PC-3 (cell line): ENCODE measurements at regions not wholly inside any gene's neighbourhood (a gene's known extent, or its start where the extent isn't known, plus 50 kb on each side); places are given as distances from the start of the nearest gene placed in this dataset.

ENCODE experiments used
- ATAC-seq: fragments of 200-7000 bp; cut with Tn5 transposase; 2 replicates; pipeline ENCODE4 v1.9.1; 2020; ENCODE audit warnings: mild to moderate bottlenecking, moderate library complexity
- BruUV-seq: library from RNA; stranded (reverse); fragments of 400-500 nt; replicated peaks from 2 replicates; lab custom pipeline; 2021; lab: Mats Ljungman, UMichigan
- CTCF ChIA-PET: fragments of 300-600 bp; sonication (Branson Sonifier 250); formaldehyde crosslinking; loops from one replicate; lab custom pipeline; 2022; ENCODE audit warnings: antibody characterized with exemption; lab: Charles Lee
- POLR2A ChIA-PET: fragments of 300-600 bp; sonication (Branson Sonifier 250); formaldehyde crosslinking; loops from one replicate; lab custom pipeline; 2022; ENCODE audit warnings: antibody characterized with exemption; ENCODE audit not compliant: unreplicated experiment; lab: Charles Lee
- DNase-seq: peaks from one replicate; pipeline ENCODE4 v3.0.0-alpha.2; 2015
- H2AFZ ChIP-seq: fragments of 300-600 bp; sonication (generic); 2 replicates; pipeline ENCODE4 v1.6.0; 2016; ENCODE audit warnings: antibody characterized with exemption, low read length
- H3F3A ChIP-seq: fragments of 300-600 bp; sonication (generic); one replicate; pipeline ENCODE4 v1.6.0; 2017; ENCODE audit warnings: antibody characterized with exemption, low read length, control low read depth, mild to moderate bottlenecking; ENCODE audit not compliant: unreplicated experiment
- H3K27ac ChIP-seq: fragments of 300-600 bp; sonication (generic); 2 replicates; pipeline ENCODE4 v1.5.1; 2016; ENCODE audit warnings: mild to moderate bottlenecking, low read length
- H3K27me3 ChIP-seq: fragments of 300-600 bp; sonication (generic); 2 replicates; pipeline ENCODE4 v1.6.1; 2016; ENCODE audit warnings: low read length, mixed read lengths
- H3K36me3 ChIP-seq: fragments of 300-600 bp; sonication (generic); 2 replicates; pipeline ENCODE4 v1.6.1; 2016; ENCODE audit warnings: low read depth, mixed run types, low read length, mixed read lengths
- H3K4me1 ChIP-seq: fragments of 300-600 bp; sonication (generic); 2 replicates; pipeline ENCODE4 v1.5.1; 2016; ENCODE audit warnings: low read length; ENCODE audit not compliant: insufficient read depth
- H3K4me2 ChIP-seq: fragments of 300-600 bp; sonication (generic); 2 replicates; pipeline ENCODE4 v1.6.0; 2016; ENCODE audit warnings: low read length
- H3K4me3 ChIP-seq: fragments of 300-600 bp; sonication (generic); 2 replicates; pipeline ENCODE4 v1.5.1; 2016; ENCODE audit warnings: mild to moderate bottlenecking, low read length, mixed read lengths
- H3K79me2 ChIP-seq: fragments of 300-600 bp; sonication (generic); 2 replicates; pipeline ENCODE4 v1.6.1; 2017; ENCODE audit warnings: low read length, mixed read lengths
- H3K9ac ChIP-seq: fragments of 300-600 bp; sonication (generic); 2 replicates; pipeline ENCODE4 v1.6.0; 2016; ENCODE audit warnings: mild to moderate bottlenecking, low read length
- H3K9me2 ChIP-seq: fragments of 300-600 bp; sonication (generic); replicated peaks from 2 replicates; pipeline ENCODE4 v1.6.1; 2016; ENCODE audit warnings: mixed run types, low read length, mixed read lengths
- H3K9me3 ChIP-seq: fragments of 300-600 bp; sonication (generic); 2 replicates; pipeline ENCODE4 v1.6.1; 2016; ENCODE audit warnings: low read length, mixed read lengths
- H4K20me1 ChIP-seq: fragments of 300-600 bp; sonication (generic); 2 replicates; pipeline ENCODE4 v1.6.1; 2016; ENCODE audit warnings: low read length, mixed read lengths
- CTCF ChIP-seq: fragments of 300-600 bp; sonication (generic); conservative IDR thresholded peaks from 2 replicates; pipeline ENCODE4 v1.5.1; 2017; ENCODE audit warnings: antibody characterized with exemption, low read depth, mild to moderate bottlenecking, low read length
- EZH2 ChIP-seq: fragments of 300-600 bp; sonication (generic); IDR thresholded peaks from one replicate; pipeline ENCODE4 v1.6.1; 2017; ENCODE audit warnings: antibody characterized with exemption, mild to moderate bottlenecking, low read length; ENCODE audit not compliant: unreplicated experiment
- EZH2phosphoT487 ChIP-seq: fragments of 300-600 bp; sonication (generic); IDR thresholded peaks from 2 replicates; pipeline ENCODE4 v1.6.1; 2018; ENCODE audit warnings: mild to moderate bottlenecking, antibody characterized with exemption, low read length, borderline replicate concordance
- intact Hi-C: fragments of 100-400 bp; cut with micrococcal nuclease; formaldehyde crosslinking; loops from 2 replicates; pipeline ENCODE4 v1.9.0; 2023

GRCh38 chr5:10126900-10127299 is 122.8 kb downstream of the ATPSCKMT start:
- Histone ChIP-seq H3K9me3 (no peaks in the 10 kb centered on the region), H3K27ac (no peak overlapping the region), H3K4me1 (no peaks in the 10 kb centered on the region), H3K79me2 (no peaks in the 10 kb centered on the region), H4K20me1 (no peaks in the 10 kb centered on the region), H3K4me3 (no peak overlapping the region), H3K9ac (no peak overlapping the region), H3K36me3 (no peaks in the 10 kb centered on the region), H3K9me2 (no peaks in the 10 kb centered on the region), H2AFZ (no peak overlapping the region), H3K4me2 (no peak overlapping the region), H3F3A (no peaks in the 10 kb centered on the region), H3K27me3 (no peaks in the 10 kb centered on the region)
- POLR2A ChIA-PET, result no interaction called here
- TF ChIP-seq EZH2phosphoT487 (no peak), CTCF (no peak), EZH2 (no peak)
- intact Hi-C loops, result no loop called here
- ATAC-seq (no peak), DNase-seq (no peak)
- BruUV-seq, result no TSS peak
- CTCF ChIA-PET, result no interaction called here

DNA sequence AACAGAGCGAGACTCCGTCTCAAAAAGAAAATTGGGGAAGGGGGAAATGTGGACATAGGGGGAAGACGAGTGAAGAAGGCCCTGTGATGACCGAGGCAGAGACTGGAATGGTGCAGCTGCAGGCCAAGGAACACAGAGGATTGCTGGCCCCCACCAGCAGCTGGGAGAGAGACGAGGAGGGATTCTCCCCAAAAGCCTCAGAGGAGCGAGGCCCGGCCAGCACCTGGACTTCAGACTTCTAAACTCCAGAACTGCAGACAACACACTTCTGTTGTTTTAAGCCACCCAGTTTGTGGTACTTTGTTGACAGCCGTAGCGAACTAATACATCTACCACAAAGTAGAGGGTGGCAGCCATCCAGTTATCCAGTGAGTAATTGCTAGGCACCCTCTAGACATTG is 124.6 kb downstream of the ATPSCKMT start:
- ATAC-seq (no peak), DNase-seq (no peak)
- no peak overlapping the region for H3K9ac ChIP-seq
- H3K36me3 ChIP-seq, result no peaks in the 10 kb centered on the region
- no peak overlapping the region for H3K27ac ChIP-seq
- no peaks in the 10 kb centered on the region for H4K20me1 ChIP-seq
- H3K9me2 ChIP-seq, result no peaks in the 10 kb centered on the region
- H3K79me2 ChIP-seq, result no peaks in the 10 kb centered on the region
- ChIA-PET POLR2A (no interaction called here), CTCF (no interaction called here)
- no peaks in the 10 kb centered on the region for H3K9me3 ChIP-seq
- TF ChIP-seq CTCF (no peak), EZH2 (no peak), EZH2phosphoT487 (no peak)
- intact Hi-C loops, result no loop called here
- H3F3A ChIP-seq, result no peaks in the 10 kb centered on the region
- H3K4me2 ChIP-seq, result no peak overlapping the region
- H3K27me3 ChIP-seq, result no peaks in the 10 kb centered on the region
- no peaks in the 10 kb centered on the region for H3K4me1 ChIP-seq
- no peak overlapping the region for H3K4me3 ChIP-seq
- BruUV-seq, result no TSS peak
- H2AFZ ChIP-seq, result no peak overlapping the region

GRCh38 chr5:10124287-10124686 is 125.4 kb downstream of the ATPSCKMT start:
- DNase-seq (no peak), ATAC-seq (no peak)
- BruUV-seq, result no TSS peak
- no peak overlapping the region for H3K4me2 ChIP-seq
- H3F3A ChIP-seq, result no peaks in the 10 kb centered on the region
- no peaks in the 10 kb centered on the region for H3K9me2 ChIP-seq
- TF ChIP-seq CTCF (no peak), EZH2 (no peak), EZH2phosphoT487 (no peak)
- POLR2A ChIA-PET, result no interaction called here
- H3K27ac ChIP-seq, result no peak overlapping the region
- CTCF ChIA-PET, result no interaction called here
- H3K4me1 ChIP-seq, result no peaks in the 10 kb centered on the region
- no peaks in the 10 kb centered on the region for H3K36me3 ChIP-seq
- H4K20me1 ChIP-seq, result no peaks in the 10 kb centered on the region
- H3K9me3 ChIP-seq, result no peaks in the 10 kb centered on the region
- intact Hi-C loops, result no loop called here
- no peak overlapping the region for H2AFZ ChIP-seq
- no peak overlapping the region for H3K4me3 ChIP-seq
- no peaks in the 10 kb centered on the region for H3K79me2 ChIP-seq
- no peaks in the 10 kb centered on the region for H3K27me3 ChIP-seq
- no peak overlapping the region for H3K9ac ChIP-seq
